HCT116 (cell line): ENCODE measurements at regions not wholly inside any gene's neighbourhood (a gene's known extent, or its start where the extent isn't known, plus 50 kb on each side); places are given as distances from the start of the nearest gene placed in this dataset.

Experiments used
- ATAC-seq: fragments of 200-7000 bp; cut with Tn5 transposase; 2 replicates; pipeline ENCODE4 v1.9.1; 2020; ENCODE audit warnings: mild to moderate bottlenecking, moderate library complexity
- BruUV-seq: library from RNA; stranded (reverse); fragments of 400-500 nt; replicated peaks from 2 replicates; lab custom pipeline; 2021; lab: Mats Ljungman, UMichigan
- CTCF ChIA-PET: fragments of 300-600 bp; sonication (Branson Sonifier 250); formaldehyde crosslinking; loops from one replicate; lab custom pipeline; 2021; ENCODE audit warnings: antibody characterized with exemption; lab: Charles Lee
- POLR2A ChIA-PET: fragments of 300-600, 350-600 bp; sonication (Branson Sonifier 250); formaldehyde crosslinking; loops from one replicate; lab custom pipeline; 2021; ENCODE audit warnings: antibody characterized with exemption; lab: Charles Lee
- RAD21 ChIA-PET, 2 experiments: fragments of 300-600 bp; sonication (Branson Sonifier 250); formaldehyde crosslinking; loops; one replicate each; lab custom pipeline; 2023; ENCODE audit warnings: low total read pairs in 2 of 2; ENCODE audit not compliant: uncharacterized antibody in 2 of 2, unreplicated experiment in 2 of 2, low non-redundant PET in 1 of 2; lab: Charles Lee
- DNase-seq: peaks from one replicate; pipeline ENCODE4 v3.0.0-alpha.2; 2010; ENCODE audit warnings: low read depth, low spot score
- H2AFZ ChIP-seq: fragments of 200-600 bp; shearing (Covaris generic), sonication (generic); 2 replicates; pipeline ENCODE4 v1.6.1; 2017; ENCODE audit warnings: low read depth, mixed run types, mixed read lengths, antibody characterized with exemption, low read length; ENCODE audit not compliant: poor library complexity, severe bottlenecking
- H3K27ac ChIP-seq: 2 replicates; pipeline ENCODE4 v1.5.1; 2012; ENCODE audit warnings: low read depth, low read length
- H3K27me3 ChIP-seq: fragments of 200-600 bp; sonication (generic); 2 replicates; pipeline ENCODE4 v1.6.1; 2016; ENCODE audit warnings: mixed run types, low read length, mixed read lengths; ENCODE audit not compliant: insufficient read depth
- H3K36me3 ChIP-seq, 2 experiments: fragments of 200-500 bp in 1 of 2; fragments of 200-600 bp in 1 of 2; sonication (Bioruptor generic) in 1 of 2; sonication (generic) in 1 of 2; 2 replicates each; pipeline versions ENCODE4 v1.5.1 to v1.6.1; 2014 to 2016; ENCODE audit warnings: low read length in 2 of 2, inconsistent platforms in 1 of 2, mixed read lengths in 1 of 2, mixed run types in 1 of 2; ENCODE audit not compliant: insufficient read depth in 2 of 2, control insufficient read depth in 1 of 2
- H3K4me1 ChIP-seq, 2 experiments: fragments of 200-600 bp in 1 of 2; sonication (generic) in 1 of 2; 2 replicates each; pipeline versions ENCODE4 v1.5.1 to v1.6.1; 2012 to 2017; ENCODE audit warnings: low read length in 2 of 2, inconsistent platforms in 1 of 2, mild to moderate bottlenecking in 1 of 2, mixed read lengths in 1 of 2, mixed run types in 1 of 2, moderate library complexity in 1 of 2; ENCODE audit not compliant: insufficient read depth in 2 of 2, control insufficient read depth in 1 of 2
- H3K4me2 ChIP-seq: fragments of 200-600 bp; sonication (generic); 2 replicates; pipeline ENCODE4 v1.6.1; 2017; ENCODE audit warnings: mixed run types, low read length, mixed read lengths
- H3K4me3 ChIP-seq, 2 experiments: fragments of 200-600 bp in 1 of 2; sonication (generic) in 1 of 2; replicated peaks in 1 of 2; 2 replicates each; pipeline ENCODE4 v1.5.1; 2011 to 2016; ENCODE audit warnings: low read length in 2 of 2, control low read depth in 1 of 2, low read depth in 1 of 2, mild to moderate bottlenecking in 1 of 2, mixed read lengths in 1 of 2, mixed run types in 1 of 2
- H3K79me2 ChIP-seq: fragments of 200-600 bp; sonication (generic); 2 replicates; pipeline ENCODE4 v1.6.1; 2017; ENCODE audit warnings: mild to moderate bottlenecking, mixed run types, low read length, moderate library complexity, mixed read lengths; ENCODE audit not compliant: insufficient read depth
- H3K9ac ChIP-seq: fragments of 200-600 bp; sonication (generic); 2 replicates; pipeline ENCODE4 v1.6.1; 2016; ENCODE audit warnings: low read length, mixed read lengths
- H3K9me2 ChIP-seq: fragments of 200-600 bp; sonication (generic), shearing (Covaris generic); 2 replicates; pipeline ENCODE4 v1.6.1; 2017; ENCODE audit warnings: mixed run types, mild to moderate bottlenecking, moderate library complexity; ENCODE audit not compliant: insufficient read depth
- H3K9me3 ChIP-seq, 2 experiments: fragments of 200-500 bp in 1 of 2; fragments of 200-600 bp in 1 of 2; sonication (Bioruptor generic) in 1 of 2; sonication (generic) in 1 of 2; 2 replicates each; pipeline ENCODE4 v1.6.1; 2014 to 2017; ENCODE audit warnings: low read length in 2 of 2, mixed read lengths in 2 of 2, inconsistent platforms in 1 of 2, low read depth in 1 of 2, mild to moderate bottlenecking in 1 of 2, mixed run types in 1 of 2, moderate library complexity in 1 of 2; ENCODE audit not compliant: control insufficient read depth in 1 of 2, insufficient read depth in 1 of 2
- H4K20me1 ChIP-seq: fragments of 200-600 bp; sonication (generic), shearing (Covaris generic); 2 replicates; pipeline ENCODE4 v1.6.1; 2017; ENCODE audit warnings: mixed run types, mild to moderate bottlenecking, moderate library complexity; ENCODE audit not compliant: insufficient read depth
- CEBPB ChIP-seq: IDR thresholded peaks from 2 replicates; pipeline ENCODE4 v1.6.1; 2012; ENCODE audit warnings: low read depth
- EZH2 ChIP-seq: fragments of 200-600 bp; sonication (generic); IDR thresholded peaks from 2 replicates; pipeline ENCODE4 v1.6.1; 2017; ENCODE audit warnings: antibody characterized with exemption, mixed run types
- FOSL1 ChIP-seq: IDR thresholded peaks from 2 replicates; pipeline ENCODE4 v1.6.1; 2012; ENCODE audit warnings: low read depth
- POLR2A ChIP-seq: IDR thresholded peaks from 2 replicates; pipeline ENCODE4 v1.7.0; 2011; ENCODE audit warnings: borderline replicate concordance; ENCODE audit not compliant: insufficient read depth, insufficient read length; ENCODE audit errors: extremely low read depth
- POLR2AphosphoS5 ChIP-seq: IDR thresholded peaks from 2 replicates; pipeline ENCODE4 v1.6.1; 2011; ENCODE audit warnings: mild to moderate bottlenecking, low read depth, low read length, moderate library complexity
- SP1 ChIP-seq: IDR thresholded peaks from 2 replicates; pipeline ENCODE4 v1.6.1; 2012; ENCODE audit warnings: low read depth
- ZFX ChIP-seq: fragments of 450-650 bp; IDR thresholded peaks from 2 replicates; pipeline ENCODE4 v1.6.1; 2017
- intact Hi-C: fragments of 100-400 bp; cut with micrococcal nuclease; formaldehyde crosslinking; loops from 2 replicates; pipeline ENCODE4 v1.10.0; 2022

DNA sequence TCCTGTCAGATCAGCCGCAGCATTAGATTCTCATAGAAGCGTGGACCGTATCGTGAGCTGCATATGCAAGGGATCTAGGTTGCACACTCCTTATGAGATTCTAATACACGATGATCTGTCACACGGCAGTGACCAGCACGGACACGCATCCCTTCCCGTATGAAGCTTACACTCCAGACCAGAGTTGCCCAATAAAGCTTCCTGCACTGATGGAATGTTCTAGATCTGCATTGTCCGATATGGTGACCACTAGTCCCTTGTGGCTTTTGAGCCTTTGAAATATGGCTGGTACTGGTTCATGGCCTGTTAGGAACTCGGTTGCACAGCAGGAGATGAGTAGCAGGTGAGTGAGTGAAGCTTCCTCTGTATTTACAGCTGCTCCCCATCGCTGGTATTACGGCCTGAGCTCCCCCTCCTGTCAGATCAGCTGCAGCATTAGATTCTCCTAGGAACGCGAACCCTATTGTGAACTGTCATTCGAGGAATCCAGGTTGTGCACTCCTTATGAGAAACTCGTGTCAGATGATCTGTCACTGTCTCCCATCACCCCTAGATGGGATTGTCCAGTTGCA is 49.8 kb upstream of the ZCCHC14 start:
- H3K27ac ChIP-seq: no peak overlapping the region
- ChIA-PET RAD21 (no interaction called here), CTCF (interaction anchor here (0.6 kb wide), 2 partner anchors 966 to 1141 kb away, joined by 3 read pairs; no protein-coding TSS in a partner anchor), POLR2A (no interaction called here)
- no peaks in the 10 kb centered on the region for H3K79me2 ChIP-seq
- intact Hi-C loops: no loop called here
- no peaks in the 10 kb centered on the region for H3K36me3 ChIP-seq
- no peaks in the 10 kb centered on the region for H3K9me2 ChIP-seq
- H4K20me1 ChIP-seq: no peaks in the 10 kb centered on the region
- H3K9ac ChIP-seq: no peak overlapping the region
- ATAC-seq (no peak), DNase-seq (no peak)
- H3K4me2 ChIP-seq: no peak overlapping the region
- BruUV-seq: no TSS peak
- H2AFZ ChIP-seq: no peak overlapping the region
- no peaks in the 10 kb centered on the region for H3K4me1 ChIP-seq
- TF ChIP-seq FOSL1 (no peak), EZH2 (no peak), POLR2A (no peak), ZFX (no peak), CEBPB (no peak), SP1 (no peak), POLR2AphosphoS5 (no peak)
- peaks cover 22% of the 10 kb centered on the region; the same call in 1 of the 2 replicates for H3K27me3 ChIP-seq
- H3K9me3 ChIP-seq: peaks cover 0 to 4% of the 10 kb centered on the region in 2 experiments; a peak in 2 of 4 replicates
- H3K4me3 ChIP-seq: no peak overlapping the region
